GM12878 (cell line): ENCODE measurements at regions not wholly inside any gene's neighbourhood (a gene's known extent, or its start where the extent isn't known, plus 50 kb on each side); places are given as distances from the start of the nearest gene placed in this dataset.

Source experiments
- ATAC-seq: fragments of 200-7000 bp; cut with Tn5 transposase; 3 replicates; pipeline ENCODE4 v1.9.1; 2020; ENCODE audit warnings: mild to moderate bottlenecking, moderate library complexity
- BruUV-seq: library from RNA; stranded (reverse); fragments of 400-500 nt; replicated peaks from 2 replicates; lab custom pipeline; 2021; lab: Mats Ljungman, UMichigan
- CTCF ChIA-PET: fragments of 300-600 bp; sonication (Branson Sonifier 250); formaldehyde crosslinking; extraction: SDS; loops from one replicate; lab custom pipeline; 2021; ENCODE audit warnings: inconsistent platforms; lab: Yijun Ruan, JAX
- POLR2A ChIA-PET: fragments of 350-600 bp; formaldehyde crosslinking; extraction: SDS; loops from one replicate; lab custom pipeline; 2021; ENCODE audit warnings: inconsistent platforms; lab: Charles Lee
- RAD21 ChIA-PET: fragments of 300-600 bp; sonication (Branson Sonifier 250); formaldehyde crosslinking; loops from one replicate; lab custom pipeline; 2023; ENCODE audit warnings: antibody characterized with exemption; ENCODE audit not compliant: unreplicated experiment; lab: Charles Lee
- SMC1A ChIA-PET: fragments of 300-600 bp; sonication (Branson Sonifier 250); formaldehyde crosslinking; loops from one replicate; lab custom pipeline; 2023; ENCODE audit not compliant: unreplicated experiment, uncharacterized antibody; lab: Charles Lee
- DNase-seq: peaks from one replicate; pipeline ENCODE4 v3.0.0-alpha.2; 2011; ENCODE audit warnings: low read depth, low spot score
- FAIRE-seq: peaks from 3 replicates; lab custom pipeline; 2011; peaks lifted over from hg19 to GRCh38; lab: Jason Lieb, UNC
- H2AFZ ChIP-seq: 2 replicates; pipeline ENCODE4 v1.6.0; 2011; ENCODE audit warnings: low read depth, low read length, control low read depth; ENCODE audit not compliant: control insufficient read depth
- H3K27ac ChIP-seq: 2 replicates; pipeline ENCODE4 v1.5.1; 2011; ENCODE audit warnings: control low read depth; ENCODE audit not compliant: control insufficient read depth, insufficient read depth
- H3K27me3 ChIP-seq, 2 experiments: replicated peaks in 1 of 2; 2 replicates each; pipeline versions ENCODE4 v1.6.0 to v1.6.1; 2011; ENCODE audit warnings: low read length in 1 of 2; ENCODE audit not compliant: control insufficient read depth in 2 of 2, insufficient read depth in 2 of 2
- H3K36me3 ChIP-seq, 2 experiments: 2 replicates each; pipeline ENCODE4 v1.5.1; 2011; ENCODE audit warnings: low read length in 1 of 2; ENCODE audit not compliant: control insufficient read depth in 2 of 2, insufficient read depth in 2 of 2
- H3K4me1 ChIP-seq: 2 replicates; pipeline ENCODE4 v1.6.1; 2011; ENCODE audit warnings: mild to moderate bottlenecking, low read length, moderate library complexity, mixed read lengths; ENCODE audit not compliant: control insufficient read depth, insufficient read depth
- H3K4me2 ChIP-seq: 2 replicates; pipeline ENCODE4 v1.6.0; 2011; ENCODE audit warnings: control low read depth; ENCODE audit not compliant: control insufficient read depth, insufficient read depth
- H3K4me3 ChIP-seq: fragments of 200-600 bp; sonication (generic); 2 replicates; pipeline ENCODE4 v1.5.1; 2016
- H3K79me2 ChIP-seq: 2 replicates; pipeline ENCODE4 v1.6.0; 2011; ENCODE audit warnings: low read length; ENCODE audit not compliant: control insufficient read depth, insufficient read depth
- H3K9ac ChIP-seq: 2 replicates; pipeline ENCODE4 v1.8.0; 2011; ENCODE audit warnings: low read length, control low read depth, mixed read lengths; ENCODE audit not compliant: control insufficient read depth, insufficient read depth
- H3K9me3 ChIP-seq: replicated peaks from 3 replicates; pipeline ENCODE4 v1.5.1; 2011; ENCODE audit warnings: mild to moderate bottlenecking, low read length; ENCODE audit not compliant: control insufficient read depth, insufficient read depth
- H4K20me1 ChIP-seq: 2 replicates; pipeline ENCODE4 v1.6.0; 2011; ENCODE audit not compliant: control insufficient read depth, insufficient read depth
- NR2C1 ChIP-seq: fragments of 450-650 bp; IDR thresholded peaks from 2 replicates; pipeline ENCODE4 v1.6.1; 2017; ENCODE audit warnings: antibody characterized with exemption, mild to moderate bottlenecking, moderate library complexity
- RELA ChIP-seq: fragments of 450-650 bp; IDR thresholded peaks from 2 replicates; pipeline ENCODE4 v1.8.0; 2014; ENCODE audit warnings: borderline replicate concordance; ENCODE audit not compliant: partially characterized antibody
- SUPT20H ChIP-seq: IDR thresholded peaks from 2 replicates; pipeline ENCODE4 v1.6.1; 2011; ENCODE audit warnings: low read depth, mild to moderate bottlenecking, low read length, moderate library complexity, borderline replicate concordance; ENCODE audit not compliant: control insufficient read depth
- WGBS: methylation state at CpG from one replicate; pipeline ENCODE4 v1.1.6; 2016; ENCODE audit warnings: low lambda C conversion rate; ENCODE audit not compliant: insufficient replicate concordance, insufficient coverage; ENCODE audit errors: missing lambda C conversion rate; 5-methylcytosine and 5-hydroxymethylcytosine counted together
- in situ Hi-C: fragments of 300-500 bp; cut with MboI; formaldehyde crosslinking; loops from 9 replicates; pipeline ENCODE4 v1.14.3; 2018; ENCODE audit warnings: mixed read lengths
- intact Hi-C: fragments of 100-400 bp; cut with micrococcal nuclease; formaldehyde crosslinking; loops from one replicate; pipeline ENCODE4 v1.14.2; 2022; ENCODE audit not compliant: unreplicated experiment
- TF ChIP-seq, protein P1 (sequence below): IDR thresholded peaks from 2 replicates; pipeline ENCODE4 v1.6.1; 2011; ENCODE audit warnings: low read depth, mild to moderate bottlenecking, low read length, moderate library complexity, borderline replicate concordance; ENCODE audit errors: extremely low read depth

- no peaks in the 10 kb centered on the region for H3K36me3 ChIP-seq
- no peaks in the 10 kb centered on the region for H4K20me1 ChIP-seq
- H3K4me2 ChIP-seq = no peak overlapping the region
- TF ChIP-seq, protein P1, sequence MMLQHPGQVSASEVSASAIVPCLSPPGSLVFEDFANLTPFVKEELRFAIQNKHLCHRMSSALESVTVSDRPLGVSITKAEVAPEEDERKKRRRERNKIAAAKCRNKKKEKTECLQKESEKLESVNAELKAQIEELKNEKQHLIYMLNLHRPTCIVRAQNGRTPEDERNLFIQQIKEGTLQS = no peak
- no peak for TF ChIP-seq SUPT20H
- TF ChIP-seq NR2C1 = no peak
- no peak for TF ChIP-seq RELA
- 64% methylated on average over 9 of the region's 9 CpGs for WGBS
- intact Hi-C loops = no loop called here
- no TSS peak for BruUV-seq
- no peaks in the 10 kb centered on the region for H3K9me3 ChIP-seq
- DNase-seq (no peak), FAIRE-seq (no peak), ATAC-seq (no peak)
- no peaks in the 10 kb centered on the region for H3K27me3 ChIP-seq
- H3K27ac ChIP-seq = no peak overlapping the region
- ChIA-PET RAD21 (no interaction called here), SMC1A (no interaction called here), CTCF (no interaction called here), POLR2A (no interaction called here)
- in situ Hi-C loops = no loop called here
- no peak overlapping the region for H2AFZ ChIP-seq
- H3K79me2 ChIP-seq = no peaks in the 10 kb centered on the region
- no peaks in the 10 kb centered on the region for H3K4me1 ChIP-seq
- H3K4me3 ChIP-seq = no peak overlapping the region
- no peak overlapping the region for H3K9ac ChIP-seq
Observed at GRCh38 chr14:56702515-56702914, 107.8 kb downstream of the OTX2 start.
